GM21619 (cell line): ENCODE measurements at regions not wholly inside any gene's neighbourhood (a gene's known extent, or its start where the extent isn't known, plus 50 kb on each side); places are given as distances from the start of the nearest gene placed in this dataset.
"Not testable (repeated sequence)": the region's sequence is repeated elsewhere in the genome, so short reads cannot be mapped to it uniquely, and the experiment has no call there.

ENCODE experiments used
- ATAC-seq: cut with Tn5 transposase; IDR thresholded peaks from one replicate; pipeline ENCODE4 v1.9.1; 2021; ENCODE audit not compliant: unreplicated experiment

- no peak for ATAC-seq
Observed at GRCh38 chr1:199858171-199858570, 169.3 kb upstream of the NR5A2 start.

- ATAC-seq = no peak
Observed at GRCh38 chr1:199858856-199859255, 168.7 kb upstream of the NR5A2 start.

- ATAC-seq = no peak
Observed at GRCh38 chr1:199859491-199859933, 168.0 kb upstream of the NR5A2 start.

- no peak for ATAC-seq
Observed at GRCh38 chr1:199861020-199861795, 166.3 kb upstream of the NR5A2 start.

GRCh38 chr1:199862047-199862446 is 165.5 kb upstream of the NR5A2 start:
- no peak for ATAC-seq

- no peak for ATAC-seq
Observed at GRCh38 chr1:199866210-199866617, 161.3 kb upstream of the NR5A2 start.

- no peak for ATAC-seq
Observed at GRCh38 chr1:199867601-199868000, 159.9 kb upstream of the NR5A2 start.

GRCh38 chr1:199868777-199869176 is 158.7 kb upstream of the NR5A2 start:
- no peak for ATAC-seq

- no peak for ATAC-seq
Observed at GRCh38 chr1:199875337-199875736, 152.2 kb upstream of the NR5A2 start.

GRCh38 chr1:199875856-199876255 is 151.7 kb upstream of the NR5A2 start:
- no peak for ATAC-seq

- ATAC-seq = no peak
Observed at GRCh38 chr1:199877526-199878384, 149.8 kb upstream of the NR5A2 start.

GRCh38 chr1:199878823-199879222 is 148.7 kb upstream of the NR5A2 start:
- ATAC-seq = no peak

- no peak for ATAC-seq
Observed at GRCh38 chr1:199898654-199899053, 128.9 kb upstream of the NR5A2 start.

GRCh38 chr1:199901341-199901740 is 126.2 kb upstream of the NR5A2 start:
- no peak for ATAC-seq

- ATAC-seq = no peak
Observed at GRCh38 chr1:199907361-199907760, 120.1 kb upstream of the NR5A2 start.

- ATAC-seq = no peak
Observed at GRCh38 chr1:199909137-199909536, 118.4 kb upstream of the NR5A2 start.

- no peak for ATAC-seq
Observed at GRCh38 chr1:199913318-199913717, 114.2 kb upstream of the NR5A2 start.

GRCh38 chr1:199914546-199914945 is 113.0 kb upstream of the NR5A2 start:
- no peak for ATAC-seq

- ATAC-seq = no peak
Observed at GRCh38 chr1:199918196-199918769, 109.2 kb upstream of the NR5A2 start.

GRCh38 chr1:199920635-199921034 is 106.9 kb upstream of the NR5A2 start:
- no peak for ATAC-seq

GRCh38 chr1:199929556-199929955 is 98.0 kb upstream of the NR5A2 start:
- no peak for ATAC-seq

GRCh38 chr1:199930067-199930466 is 97.4 kb upstream of the NR5A2 start:
- not testable (repeated sequence) for ATAC-seq
